ENCODE measurements at regions not wholly inside any gene's neighbourhood (a gene's known extent, or its start where the extent isn't known, plus 50 kb on each side); places are given as distances from the start of the nearest gene placed in this dataset.

DNA sequence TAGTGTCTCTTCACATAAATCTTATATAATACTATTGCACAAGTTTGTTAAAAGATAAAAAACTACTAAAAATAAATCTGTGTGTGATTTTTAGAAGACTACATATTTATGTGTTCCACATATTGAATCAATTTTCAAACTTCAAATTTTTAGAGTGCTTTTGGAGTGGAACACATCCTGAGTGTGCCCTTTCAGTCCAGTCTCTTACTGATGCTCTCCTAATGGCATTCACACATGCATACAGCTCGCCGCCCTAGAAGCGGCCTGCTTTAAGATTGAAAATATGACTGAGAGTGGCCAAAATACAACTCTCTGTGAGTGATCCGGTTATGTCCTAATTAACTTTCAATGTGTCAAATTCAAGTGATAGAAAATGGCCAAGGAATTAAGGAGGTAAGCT, 628.8 kb downstream of the ANKRD50 start:
- no peaks in the 10 kb centered on the region for H3K9me3 Mint-ChIP-seq
- H3K27ac Mint-ChIP-seq = no peak overlapping the region
- H3K4me3 Mint-ChIP-seq = no peak overlapping the region
- no peak for ATAC-seq
- no peaks in the 10 kb centered on the region for H3K4me1 Mint-ChIP-seq
- no peaks in the 10 kb centered on the region for H3K27me3 Mint-ChIP-seq
- DNase-seq = no peak

DNA sequence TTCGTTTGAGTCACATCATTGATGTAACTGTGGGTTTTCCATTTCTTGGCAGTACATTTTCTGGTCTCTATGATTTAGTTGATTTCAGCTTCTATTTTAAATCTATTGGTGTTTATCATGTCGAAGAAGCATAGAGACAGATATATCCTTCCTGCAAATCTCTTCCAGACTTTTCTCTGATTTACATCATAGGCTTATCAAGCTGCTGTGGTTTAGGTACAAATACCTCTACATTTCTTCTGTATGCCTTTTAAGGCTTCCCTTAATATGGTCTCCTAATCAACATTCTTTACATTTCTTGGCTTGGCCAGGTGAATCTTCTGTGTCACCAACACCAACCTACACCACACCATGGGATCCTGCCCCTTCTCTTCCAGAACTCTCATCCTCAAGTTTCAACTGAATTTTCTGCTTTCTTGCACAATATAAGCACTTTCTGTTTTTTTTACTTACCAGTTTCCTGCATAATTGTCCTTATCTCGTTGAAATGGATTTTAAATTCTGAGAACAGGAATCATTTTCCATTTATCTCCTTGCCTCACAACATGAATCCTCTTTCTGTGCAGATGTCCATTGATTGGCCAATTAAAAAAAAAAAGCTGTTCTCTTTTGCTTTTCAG, 626.9 kb downstream of the ANKRD50 start:
- Mint-ChIP-seq H3K4me3 (no peak overlapping the region), H3K27ac (no peak overlapping the region), H3K9me3 (no peaks in the 10 kb centered on the region), H3K27me3 (no peaks in the 10 kb centered on the region), H3K4me1 (no peaks in the 10 kb centered on the region)
- DNase-seq (no peak), ATAC-seq (no peak)

DNA sequence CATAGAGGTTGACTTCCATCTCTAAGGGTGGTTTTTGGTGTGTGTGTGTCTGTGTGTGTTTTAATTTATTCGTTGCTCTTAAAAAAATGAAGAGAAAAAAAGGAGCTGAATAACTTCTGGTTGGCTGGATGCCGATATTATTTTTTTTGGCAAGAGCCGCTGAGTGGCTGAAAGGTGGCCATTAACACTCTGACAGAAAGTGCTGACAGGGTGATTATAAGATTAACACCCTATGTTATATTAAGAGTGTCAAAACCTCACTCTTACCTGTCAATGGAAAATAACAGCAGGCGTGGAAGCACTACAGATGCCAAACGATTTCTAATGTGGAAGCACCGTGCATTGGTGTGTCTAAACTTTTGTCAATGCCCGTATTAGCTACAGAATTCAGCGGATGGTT, 622.5 kb downstream of the ANKRD50 start:
- no peak overlapping the region for H3K4me3 Mint-ChIP-seq
- no peak for DNase-seq
- H3K9me3 Mint-ChIP-seq = no peaks in the 10 kb centered on the region
- ATAC-seq = no peak
- no peaks in the 10 kb centered on the region for H3K4me1 Mint-ChIP-seq
- no peak overlapping the region for H3K27ac Mint-ChIP-seq
- no peaks in the 10 kb centered on the region for H3K27me3 Mint-ChIP-seq

DNA sequence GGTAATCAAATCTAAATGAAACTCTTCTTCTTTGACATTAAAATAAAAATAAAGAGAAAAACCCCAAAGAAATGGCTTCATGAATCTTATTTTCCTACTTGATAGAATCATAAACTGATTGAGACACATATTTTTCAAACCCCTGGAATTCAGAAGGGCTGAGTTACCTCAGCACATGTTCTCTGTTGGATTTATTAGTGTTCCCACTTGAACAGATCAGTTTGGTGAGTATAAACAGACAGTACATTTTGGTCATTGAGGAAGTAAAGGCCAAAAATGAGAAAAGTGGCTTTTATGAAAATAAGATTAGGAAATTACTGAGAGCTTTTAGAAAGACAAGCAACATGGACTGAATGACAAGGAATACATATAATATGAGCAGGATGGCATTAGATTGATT, 620.4 kb downstream of the ANKRD50 start:
- no peak overlapping the region for H3K4me3 Mint-ChIP-seq
- DNase-seq = no peak
- no peaks in the 10 kb centered on the region for H3K4me1 Mint-ChIP-seq
- no peak overlapping the region for H3K27ac Mint-ChIP-seq
- no peak for ATAC-seq
- H3K27me3 Mint-ChIP-seq = no peaks in the 10 kb centered on the region
- H3K9me3 Mint-ChIP-seq = no peaks in the 10 kb centered on the region

DNA sequence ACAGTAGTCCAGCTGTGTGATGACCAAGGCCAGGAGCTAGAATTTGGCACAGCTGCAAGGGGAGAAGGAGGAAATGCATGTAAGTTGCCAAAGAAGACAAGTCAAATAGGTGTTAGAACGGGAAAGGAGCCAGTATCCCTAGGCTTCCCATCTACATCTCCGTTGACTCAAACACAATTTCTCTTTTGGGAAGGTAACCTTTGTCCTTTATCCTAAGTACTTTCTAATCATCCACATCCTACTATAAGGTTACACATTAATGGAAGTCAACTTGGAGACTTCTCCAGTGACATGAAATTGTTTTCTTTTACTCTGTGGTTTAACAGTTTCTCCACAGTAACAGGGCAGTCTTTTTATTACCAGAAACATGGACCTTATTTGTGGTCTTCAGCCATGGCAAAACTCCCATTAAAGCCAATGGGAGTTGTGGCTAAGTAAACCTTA, 620.0 kb downstream of the ANKRD50 start:
- Mint-ChIP-seq H3K4me1 (no peaks in the 10 kb centered on the region), H3K9me3 (no peaks in the 10 kb centered on the region), H3K27ac (no peak overlapping the region), H3K4me3 (no peak overlapping the region), H3K27me3 (no peaks in the 10 kb centered on the region)
- DNase-seq (no peak), ATAC-seq (no peak)

DNA sequence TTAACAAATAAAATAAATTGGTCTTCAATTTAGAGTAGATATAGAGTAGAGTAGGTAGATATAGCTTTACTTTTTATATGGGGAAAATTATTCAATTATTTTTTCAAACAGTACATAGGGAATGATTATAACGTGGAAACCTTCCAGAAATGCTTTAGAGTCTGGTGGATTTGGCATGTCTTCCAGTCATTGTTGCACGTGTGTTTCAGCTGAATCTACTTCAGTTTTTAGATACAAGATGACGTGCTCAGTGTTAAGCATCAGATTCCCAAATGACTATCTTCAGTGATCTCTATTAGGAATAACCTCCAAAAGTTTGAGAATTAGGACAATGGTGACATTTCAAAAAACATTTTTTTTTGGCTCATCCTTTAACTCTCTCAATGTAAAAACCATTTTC, 616.9 kb downstream of the ANKRD50 start:
- Mint-ChIP-seq H3K4me1 (no peaks in the 10 kb centered on the region), H3K27me3 (no peaks in the 10 kb centered on the region), H3K4me3 (no peak overlapping the region), H3K9me3 (no peaks in the 10 kb centered on the region), H3K27ac (no peak overlapping the region)
- DNase-seq = no peak
- no peak for ATAC-seq

DNA sequence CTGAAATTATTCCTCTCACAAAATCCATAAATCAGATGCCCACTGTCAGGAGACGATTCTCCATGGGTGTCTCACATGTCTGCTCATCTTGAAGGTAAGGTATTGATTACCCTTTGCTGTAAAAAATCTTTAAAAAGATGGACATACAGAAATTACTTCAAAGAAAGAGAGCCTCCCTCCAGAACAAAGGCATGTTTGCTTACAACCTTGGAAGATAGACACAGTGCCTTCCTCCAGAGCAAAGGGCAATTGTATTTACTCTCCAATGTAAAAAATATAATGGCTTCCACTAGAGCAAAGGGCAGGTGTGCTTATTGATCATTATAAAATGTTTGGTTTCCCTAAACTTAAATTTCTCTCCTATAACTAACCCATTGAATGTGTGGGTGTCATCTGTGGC, 616.2 kb downstream of the ANKRD50 start:
- Mint-ChIP-seq H3K4me1 (no peaks in the 10 kb centered on the region), H3K4me3 (no peak overlapping the region), H3K27ac (no peak overlapping the region), H3K27me3 (no peaks in the 10 kb centered on the region), H3K9me3 (no peaks in the 10 kb centered on the region)
- ATAC-seq (no peak), DNase-seq (no peak)

DNA sequence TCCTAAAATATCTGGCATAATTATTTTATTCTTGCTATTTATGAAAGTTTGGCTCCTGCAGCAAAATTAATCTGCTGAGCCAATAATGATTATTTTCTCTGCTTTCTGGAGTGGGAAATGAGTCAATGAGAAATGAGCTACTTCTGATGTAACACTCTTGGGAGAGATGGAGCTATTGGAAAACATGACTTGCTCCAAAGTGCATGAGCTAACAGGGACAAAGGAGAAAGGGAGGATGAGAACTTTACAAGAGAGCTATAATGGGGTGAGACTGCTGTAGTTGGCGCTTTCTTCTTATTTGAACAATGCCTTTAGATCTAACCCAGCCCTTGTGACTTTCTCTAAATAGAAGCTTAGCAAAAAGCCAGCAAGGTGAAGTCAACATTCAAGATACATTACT, 615.1 kb downstream of the ANKRD50 start:
- H3K4me1 Mint-ChIP-seq = no peaks in the 10 kb centered on the region
- ATAC-seq = no peak

DNA sequence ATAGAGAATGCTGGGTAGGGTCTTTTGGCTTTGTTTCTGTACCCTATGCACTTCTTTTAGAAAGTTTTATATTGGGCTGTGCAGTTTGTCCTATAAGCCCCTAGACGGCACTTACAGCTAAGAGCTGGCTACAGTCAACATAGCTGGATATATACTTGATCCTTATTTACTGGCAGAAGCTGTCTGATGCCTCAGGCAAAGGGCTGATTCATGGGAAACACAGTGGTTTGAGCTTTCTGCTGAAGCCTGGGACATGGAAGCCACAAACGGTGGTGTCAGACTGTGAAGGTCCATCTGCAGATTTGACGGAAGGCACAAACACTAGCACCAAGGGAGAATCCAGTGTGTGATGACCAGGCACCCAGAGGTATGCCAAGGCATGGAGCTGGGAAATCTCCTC, 608.4 kb downstream of the ANKRD50 start:
- Mint-ChIP-seq H3K9me3 (peaks cover 0 to 16% of the 10 kb centered on the region in 2 donors), H3K4me3 (no peak overlapping the region), H3K27ac (no peak overlapping the region), H3K27me3 (no peaks in the 10 kb centered on the region), H3K4me1 (no peaks in the 10 kb centered on the region)
- DNase-seq = no peak
- ATAC-seq = no peak

More for the DNA sequence above, 615.1 kb downstream of the ANKRD50 start:
- H3K4me3 Mint-ChIP-seq = no peak overlapping the region
- H3K9me3 Mint-ChIP-seq = no peaks in the 10 kb centered on the region
- no peak overlapping the region for H3K27ac Mint-ChIP-seq
- no peak for DNase-seq
- no peaks in the 10 kb centered on the region for H3K27me3 Mint-ChIP-seq

DNA sequence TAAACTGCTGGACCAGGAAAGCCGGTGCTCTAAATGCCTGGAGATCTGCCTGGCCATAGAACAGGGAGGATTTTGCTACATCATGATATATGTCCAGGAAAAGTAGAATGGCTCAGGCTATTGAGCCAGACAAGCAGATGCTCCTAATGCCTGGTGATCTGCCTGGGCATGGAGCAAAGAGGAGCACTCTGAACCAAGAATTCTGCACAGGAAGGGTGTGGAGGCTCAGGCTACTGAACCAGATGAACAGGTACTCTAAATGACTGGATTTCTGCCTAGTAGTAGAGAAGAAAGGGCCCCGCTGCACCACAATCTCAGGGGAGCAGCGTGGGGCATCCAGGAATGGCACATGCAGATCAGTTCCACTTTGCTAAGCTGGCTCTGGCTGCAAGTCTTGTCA, 607.9 kb downstream of the ANKRD50 start:
- no peak overlapping the region for H3K27ac Mint-ChIP-seq
- no peaks in the 10 kb centered on the region for H3K4me1 Mint-ChIP-seq
- no peak overlapping the region for H3K4me3 Mint-ChIP-seq
- DNase-seq = no peak
- no peak for ATAC-seq
- H3K9me3 Mint-ChIP-seq = peaks cover 0 to 16% of the 10 kb centered on the region in 2 donors
- no peaks in the 10 kb centered on the region for H3K27me3 Mint-ChIP-seq

DNA sequence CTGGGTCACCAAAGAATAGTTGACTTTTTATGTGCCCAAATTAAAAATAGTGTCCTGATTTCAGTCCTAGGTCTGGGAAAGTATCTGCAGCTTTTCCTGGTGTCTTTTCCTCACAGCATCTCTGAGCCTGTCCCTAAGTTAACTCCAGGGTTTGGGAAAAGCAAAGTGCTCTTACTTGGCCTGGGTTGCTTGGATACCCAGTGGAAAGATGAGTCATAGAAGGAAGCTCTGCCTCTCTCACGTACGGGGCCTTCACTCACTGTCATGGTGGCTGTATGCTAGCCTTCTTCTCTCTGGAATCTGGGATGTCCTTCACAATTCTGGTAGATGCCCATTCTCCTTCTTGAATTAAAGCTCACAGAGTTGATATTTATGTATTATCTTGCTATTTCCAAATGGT, 607.3 kb downstream of the ANKRD50 start:
- H3K4me3 Mint-ChIP-seq = no peak overlapping the region
- H3K27me3 Mint-ChIP-seq = no peaks in the 10 kb centered on the region
- no peaks in the 10 kb centered on the region for H3K4me1 Mint-ChIP-seq
- DNase-seq = no peak
- peaks cover 0 to 16% of the 10 kb centered on the region in 2 donors for H3K9me3 Mint-ChIP-seq
- no peak overlapping the region for H3K27ac Mint-ChIP-seq
- no peak for ATAC-seq

DNA sequence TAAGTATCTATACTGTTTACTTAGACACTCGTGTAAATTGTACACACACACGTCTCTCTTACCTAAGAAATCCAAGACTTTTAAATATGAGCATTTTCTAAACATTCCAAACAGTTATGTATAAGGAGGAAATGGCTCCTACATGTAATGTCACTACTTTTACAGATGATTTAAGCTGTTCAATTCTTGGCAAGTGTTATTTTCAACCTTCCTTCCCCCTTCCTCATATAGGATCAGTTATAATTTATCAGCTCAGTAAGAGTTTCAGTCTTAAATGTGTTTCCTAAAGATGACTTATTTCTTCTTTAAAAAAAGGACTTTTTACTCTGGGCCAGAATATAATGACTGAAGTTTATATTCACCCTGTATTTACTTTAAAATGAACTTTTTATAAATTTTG, 601.1 kb downstream of the ANKRD50 start:
- Mint-ChIP-seq H3K4me3 (no peak overlapping the region), H3K4me1 (no peaks in the 10 kb centered on the region), H3K27ac (no peak overlapping the region), H3K9me3 (no peaks in the 10 kb centered on the region), H3K27me3 (no peaks in the 10 kb centered on the region)
- no peak for DNase-seq
- no peak for ATAC-seq

DNA sequence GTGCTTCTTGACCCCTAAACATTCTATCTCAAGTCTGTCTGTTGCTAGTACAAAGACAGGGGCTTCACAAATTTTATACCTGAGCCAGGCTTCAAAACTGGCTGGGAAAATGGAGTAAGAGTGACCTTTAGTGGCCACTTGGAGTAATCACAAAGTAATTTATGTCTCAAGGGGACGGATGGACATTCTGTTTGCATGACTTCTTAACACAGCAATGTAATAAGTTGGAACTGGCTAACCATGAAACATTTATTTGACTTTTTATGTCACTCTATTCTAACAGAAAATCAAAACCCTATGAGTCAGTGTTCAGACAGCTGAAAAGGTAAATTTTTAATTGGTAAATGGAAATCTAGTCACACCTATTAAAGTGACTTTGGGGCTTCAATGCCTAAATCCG, 600.6 kb downstream of the ANKRD50 start:
- Mint-ChIP-seq H3K4me3 (no peak overlapping the region), H3K27me3 (no peaks in the 10 kb centered on the region), H3K27ac (no peak overlapping the region), H3K4me1 (no peaks in the 10 kb centered on the region), H3K9me3 (no peaks in the 10 kb centered on the region)
- DNase-seq = no peak
- no peak for ATAC-seq

DNA sequence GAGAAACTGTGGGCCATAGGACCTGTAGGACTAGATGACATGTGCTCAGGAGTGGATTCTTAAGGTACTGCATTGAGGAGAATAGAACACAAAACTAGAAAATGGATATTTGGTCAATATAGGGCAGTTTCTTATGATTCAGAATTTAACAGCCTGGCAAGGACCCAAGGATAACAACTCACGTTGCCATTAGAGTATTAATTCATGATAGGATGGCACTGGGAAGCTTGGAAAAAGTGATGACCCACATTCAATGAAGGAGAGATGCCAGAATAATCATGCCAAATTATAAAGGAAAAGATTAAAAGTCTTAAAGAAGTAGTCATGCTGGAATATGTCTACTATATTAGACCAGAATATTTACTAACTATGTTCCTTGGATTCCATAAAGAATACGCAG, 594.5 kb downstream of the ANKRD50 start:
- H3K27me3 Mint-ChIP-seq = no peaks in the 10 kb centered on the region
- no peaks in the 10 kb centered on the region for H3K4me1 Mint-ChIP-seq
- H3K9me3 Mint-ChIP-seq = no peaks in the 10 kb centered on the region
- DNase-seq (no peak), ATAC-seq (no peak)
- no peak overlapping the region for H3K27ac Mint-ChIP-seq
- no peak overlapping the region for H3K4me3 Mint-ChIP-seq

DNA sequence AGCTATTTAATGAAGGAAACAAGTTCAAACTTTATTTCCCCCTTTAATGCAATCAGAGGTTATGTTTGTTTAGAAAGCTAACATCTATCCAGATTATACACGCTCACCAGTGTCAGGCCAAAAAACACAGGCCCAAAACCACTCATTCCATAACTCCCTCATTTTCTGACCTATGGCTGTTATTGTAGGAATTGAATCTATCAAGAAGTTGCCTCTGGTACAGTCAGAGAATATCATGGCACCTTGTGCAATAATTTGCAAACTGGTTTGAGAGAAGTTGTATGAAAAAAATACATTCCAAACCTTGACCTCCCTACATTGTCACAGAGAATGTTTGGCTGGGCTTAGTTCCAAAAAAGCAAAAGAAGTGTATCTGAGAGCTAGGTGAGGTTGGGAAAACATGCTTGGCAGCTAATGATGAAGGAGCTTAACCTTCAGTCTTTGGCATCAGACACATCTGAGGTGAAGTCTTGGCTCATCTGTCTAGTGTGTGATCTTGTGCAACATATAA, 591.0 kb downstream of the ANKRD50 start:
- Mint-ChIP-seq H3K4me1 (no peaks in the 10 kb centered on the region), H3K27ac (no peak overlapping the region), H3K27me3 (no peaks in the 10 kb centered on the region), H3K9me3 (no peaks in the 10 kb centered on the region), H3K4me3 (no peak overlapping the region)
- no peak for ATAC-seq
- DNase-seq = no peak

DNA sequence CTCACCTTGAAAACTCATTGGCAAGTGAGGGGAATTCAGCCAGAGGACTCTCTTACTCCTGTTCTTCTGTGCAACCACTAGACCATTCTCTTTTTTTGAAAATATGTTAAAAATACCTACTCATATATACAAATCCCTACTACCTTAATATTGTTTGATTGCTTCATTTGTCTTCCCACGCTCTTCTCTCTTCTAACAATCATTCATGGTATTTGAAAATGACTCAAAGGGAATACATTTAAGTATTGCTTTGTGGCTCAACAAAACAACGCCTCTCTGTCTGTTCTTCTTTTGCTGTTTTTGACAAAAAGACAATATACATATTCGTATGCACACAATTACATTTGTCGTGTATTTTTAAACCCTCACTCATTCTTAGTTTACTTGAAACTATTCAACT, 589.4 kb downstream of the ANKRD50 start:
- H3K27me3 Mint-ChIP-seq = no peaks in the 10 kb centered on the region
- H3K4me1 Mint-ChIP-seq = no peaks in the 10 kb centered on the region
- no peaks in the 10 kb centered on the region for H3K9me3 Mint-ChIP-seq
- ATAC-seq = no peak
- no peak overlapping the region for H3K27ac Mint-ChIP-seq
- no peak for DNase-seq
- no peak overlapping the region for H3K4me3 Mint-ChIP-seq

DNA sequence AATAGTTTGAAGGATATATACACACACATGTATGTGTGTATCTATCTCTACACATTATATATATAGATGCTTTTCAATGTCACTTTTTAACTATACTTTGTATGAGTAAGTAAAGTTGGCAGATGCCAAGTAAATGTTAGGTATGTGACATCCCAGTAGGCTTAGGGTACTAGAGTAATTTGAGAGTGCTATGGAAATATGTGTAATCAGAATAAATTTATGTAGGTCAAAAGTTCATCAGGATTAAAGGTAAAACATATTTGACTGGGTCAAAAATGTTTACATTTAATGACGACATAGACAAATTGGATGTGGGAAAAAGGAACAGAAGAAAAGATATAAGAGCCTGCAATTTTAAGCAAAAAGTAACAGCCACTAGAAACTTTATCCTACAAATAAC, 588.8 kb downstream of the ANKRD50 start:
- H3K4me1 Mint-ChIP-seq = no peaks in the 10 kb centered on the region
- H3K9me3 Mint-ChIP-seq = peaks cover 4 to 5% of the 10 kb centered on the region in 2 donors
- no peak overlapping the region for H3K4me3 Mint-ChIP-seq
- ATAC-seq (no peak), DNase-seq (no peak)
- no peaks in the 10 kb centered on the region for H3K27me3 Mint-ChIP-seq
- no peak overlapping the region for H3K27ac Mint-ChIP-seq

Data from stimulated activated naive CD8-positive, alpha-beta T cell treated with anti-CD3 and anti-CD28 coated beads, Interleukin-15, amount 100 ng/mL, for 72 hours (primary cell).